RPMI8226 (cell line): ENCODE measurements at regions not wholly inside any gene's neighbourhood (a gene's known extent, or its start where the extent isn't known, plus 50 kb on each side); places are given as distances from the start of the nearest gene placed in this dataset.
"Not testable (repeated sequence)": the region's sequence is repeated elsewhere in the genome, so short reads cannot be mapped to it uniquely, and the experiment has no call there.

ENCODE experiments used
- DNase-seq: peaks from one replicate; pipeline ENCODE4 v3.0.0-alpha.2; 2015

GRCh38 chr9:1505489-1505888 lies 455.3 kb downstream of the DMRT2 start:
- no peak for DNase-seq

- DNase-seq = no peak
These were observed 460.6 kb downstream of the DMRT2 start for GRCh38 chr9:1510712-1511111.

DNA sequence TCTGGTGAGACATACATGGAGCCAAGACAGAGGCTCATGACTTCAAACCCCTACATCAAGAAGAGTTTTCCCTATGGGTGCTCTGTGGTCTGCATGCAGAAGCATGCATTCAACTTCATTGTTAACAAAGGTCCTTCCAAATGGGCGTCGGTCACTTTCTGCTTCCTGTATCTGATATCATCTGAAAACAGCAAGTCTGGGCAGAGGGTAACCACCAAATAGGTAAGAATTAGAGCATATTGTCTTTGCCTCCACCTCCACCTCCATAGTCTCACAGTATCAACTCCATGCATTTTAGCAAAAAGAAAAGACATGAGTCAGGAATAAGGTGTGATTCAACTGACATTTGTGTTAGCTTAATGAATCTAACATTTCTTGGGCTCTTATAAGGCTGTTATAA lies 462.9 kb downstream of the DMRT2 start:
- DNase-seq = no peak

DNA sequence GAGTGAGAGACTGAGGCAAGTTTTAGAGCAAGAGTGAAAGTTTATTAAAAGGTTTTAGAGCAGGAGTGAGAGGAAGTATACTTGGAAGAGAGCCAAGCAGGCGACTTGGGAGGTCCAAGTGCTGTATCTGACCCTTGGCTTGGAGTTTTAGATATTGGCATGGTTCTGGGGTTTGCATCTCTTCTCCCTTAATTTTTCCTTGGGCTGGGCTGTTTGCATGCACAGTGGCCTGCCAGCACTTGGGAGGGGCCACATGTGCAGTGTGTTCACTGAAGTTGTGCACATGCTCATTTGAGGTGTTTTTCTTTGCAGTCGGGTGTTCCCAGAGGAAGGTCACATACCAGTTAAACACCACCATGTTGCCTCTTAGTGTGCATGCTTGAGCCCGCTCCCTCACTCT lies 464.1 kb downstream of the DMRT2 start:
- DNase-seq = no peak

GRCh38 chr9:1514776-1515363 lies 464.7 kb downstream of the DMRT2 start:
- no peak for DNase-seq

DNA sequence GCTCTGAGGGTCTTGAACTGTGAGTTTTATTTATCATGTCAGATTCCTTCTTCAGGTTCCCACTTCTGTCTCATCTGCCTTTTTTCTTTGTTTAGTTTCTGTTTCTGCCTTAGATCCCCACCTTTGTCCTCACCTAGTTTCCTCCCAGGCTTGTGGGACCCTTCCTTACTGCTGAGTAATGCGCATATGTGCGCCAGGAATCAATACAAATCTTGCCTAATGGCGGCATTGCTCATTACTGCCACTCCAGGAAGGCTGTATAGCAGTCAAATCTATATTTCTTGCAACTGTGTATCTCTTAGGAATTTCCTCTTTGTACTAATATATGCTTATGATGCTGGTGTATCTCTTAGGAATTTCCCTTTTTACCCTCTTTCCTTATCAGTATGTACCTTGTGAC lies 465.4 kb downstream of the DMRT2 start:
- DNase-seq = no peak

- DNase-seq = no peak
These were observed 471.4 kb downstream of the DMRT2 start for GRCh38 chr9:1521547-1521946.

DNA sequence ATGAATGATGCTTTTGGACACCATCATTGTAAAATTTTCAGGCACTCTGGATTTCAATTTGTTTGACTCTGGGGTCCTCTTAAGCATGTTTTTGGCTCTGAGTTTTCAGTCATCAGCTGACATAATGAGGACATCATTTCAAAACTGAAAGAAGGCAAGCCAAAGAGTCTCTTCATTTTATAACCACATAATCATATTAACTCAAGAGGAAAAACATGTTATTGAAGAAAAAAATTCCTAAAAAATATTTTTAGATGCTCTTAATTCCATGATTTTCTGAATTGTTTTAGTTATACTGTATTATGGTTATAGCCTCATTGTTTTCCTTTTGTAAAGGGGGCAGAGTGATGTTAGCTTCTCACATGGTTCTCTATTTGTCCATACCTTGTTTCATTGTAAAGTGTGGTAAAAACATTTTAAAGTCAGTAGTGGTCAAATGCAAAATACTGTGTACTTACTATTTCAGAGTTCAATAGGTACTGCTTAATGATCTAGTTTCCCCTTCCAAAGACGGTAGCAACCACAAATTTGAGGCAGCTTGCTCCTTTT lies 472.1 kb downstream of the DMRT2 start:
- DNase-seq = no peak

GRCh38 chr9:1528456-1528855 lies 478.3 kb downstream of the DMRT2 start:
- no peak for DNase-seq

DNA sequence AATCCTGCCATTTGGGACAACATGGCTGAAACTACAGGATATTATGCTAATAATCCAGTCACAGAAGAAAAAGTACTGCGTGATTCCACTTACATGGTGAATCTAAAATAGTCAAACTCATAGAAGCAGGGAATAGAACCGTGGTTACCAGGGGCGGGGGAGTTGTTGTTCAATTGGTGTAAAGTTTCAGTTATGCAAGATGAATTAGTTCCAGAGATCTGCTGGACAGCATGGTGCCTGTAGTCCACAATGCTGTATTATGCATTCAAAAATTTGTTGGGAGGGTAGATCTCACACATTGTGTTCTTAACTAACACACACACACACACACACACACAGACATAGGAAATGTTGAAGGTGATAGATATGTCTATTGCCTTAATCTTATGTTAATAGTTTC lies 480.5 kb downstream of the DMRT2 start:
- DNase-seq = no peak

- no peak for DNase-seq
These were observed 481.3 kb downstream of the DMRT2 start for GRCh38 chr9:1531424-1531823.

GRCh38 chr9:1532171-1532570 lies 482.0 kb downstream of the DMRT2 start:
- no peak for DNase-seq

GRCh38 chr9:1535051-1535450 lies 480.1 kb upstream of the SMARCA2 start:
- no peak for DNase-seq

DNA sequence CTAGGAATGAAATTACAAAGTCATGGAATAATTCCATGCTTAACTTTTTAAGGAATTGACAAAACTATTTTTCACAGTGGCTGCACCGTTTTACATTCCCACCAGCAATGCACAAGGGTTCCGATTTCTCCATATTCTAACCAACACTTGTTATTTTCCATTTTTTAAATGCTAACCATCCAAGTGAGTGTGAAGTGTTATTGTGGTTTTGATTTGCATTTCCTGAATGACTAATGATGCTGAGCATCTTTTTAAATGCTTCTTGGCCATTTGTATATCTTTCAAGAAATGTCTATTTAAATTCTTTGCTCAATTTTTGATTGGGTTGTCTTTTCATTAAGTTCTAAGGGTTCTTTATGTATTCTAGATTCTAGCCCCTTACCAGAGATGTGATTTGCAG lies 479.5 kb upstream of the SMARCA2 start:
- no peak for DNase-seq

DNA sequence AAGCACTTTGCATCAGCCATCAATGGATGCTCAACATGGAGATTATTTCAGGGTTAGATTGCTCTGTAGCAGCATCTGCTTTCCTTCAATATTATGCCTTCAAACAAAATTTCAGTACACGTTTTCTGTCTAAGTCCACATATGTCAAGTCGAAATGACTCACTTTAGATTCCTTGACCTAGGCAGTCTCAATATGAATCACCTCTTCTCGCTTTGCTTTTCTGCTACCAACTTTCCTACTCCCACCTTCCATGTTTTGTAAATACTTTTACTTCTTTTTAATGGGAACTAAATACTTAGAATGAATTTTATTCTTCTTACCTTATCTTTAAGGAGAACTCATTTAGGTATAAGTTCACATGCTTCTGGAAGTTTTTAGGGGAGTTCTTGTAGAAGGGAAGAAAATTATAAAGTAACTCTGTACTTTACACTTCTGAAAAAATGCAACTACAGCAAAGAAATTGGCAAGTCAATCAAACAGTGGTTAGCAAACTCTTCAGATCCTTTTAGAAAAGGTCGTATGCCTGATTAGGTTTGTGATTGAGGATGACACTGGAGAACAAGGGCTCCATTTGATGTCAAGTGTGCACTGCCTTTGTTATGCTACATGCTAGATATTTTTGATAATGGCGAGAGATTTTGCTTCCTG lies 478.5 kb upstream of the SMARCA2 start:
- no peak for DNase-seq

GRCh38 chr9:1538301-1538700 lies 476.8 kb upstream of the SMARCA2 start:
- no peak for DNase-seq

DNA sequence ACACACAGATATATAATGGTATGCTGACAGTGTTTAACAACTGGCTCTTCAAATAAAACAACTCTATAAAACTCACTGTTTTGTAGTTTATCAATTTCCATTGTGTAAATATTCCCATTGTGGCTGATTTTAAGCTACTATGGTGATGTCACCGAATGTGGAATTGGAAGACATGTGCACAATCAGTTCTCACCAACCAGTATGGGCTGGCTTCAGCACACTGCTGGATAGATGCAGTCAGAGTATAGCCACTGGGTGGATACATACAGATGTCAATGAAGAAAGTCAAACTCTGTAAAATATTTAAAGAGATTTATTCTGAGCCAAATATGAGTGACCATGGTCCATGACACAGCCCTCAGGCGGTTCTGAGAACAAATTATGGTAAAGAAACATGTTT lies 475.9 kb upstream of the SMARCA2 start:
- DNase-seq = no peak

GRCh38 chr9:1550636-1551035 lies 464.5 kb upstream of the SMARCA2 start:
- no peak for DNase-seq

GRCh38 chr9:1554081-1555035 lies 460.8 kb upstream of the SMARCA2 start:
- no peak for DNase-seq

DNA sequence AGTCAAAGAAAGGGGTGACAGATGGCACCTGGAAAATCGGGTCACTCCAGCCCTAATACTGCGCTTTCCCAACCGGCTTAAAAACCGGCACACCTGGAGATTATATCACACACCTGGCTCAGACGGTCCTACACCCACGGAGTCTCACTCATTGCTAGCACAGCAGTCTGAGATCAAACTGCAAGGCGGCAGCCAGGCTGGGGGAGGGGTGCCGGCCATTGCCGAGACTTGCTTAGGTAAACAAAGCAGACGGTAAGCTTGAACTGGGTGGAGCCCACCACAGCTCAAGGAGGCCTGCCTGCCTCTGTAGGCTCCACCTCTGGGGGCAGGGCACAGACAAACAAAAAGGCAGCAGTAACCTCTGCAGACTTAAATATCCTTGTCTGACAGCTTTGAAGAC lies 456.5 kb upstream of the SMARCA2 start:
- not testable (repeated sequence) for DNase-seq

DNA sequence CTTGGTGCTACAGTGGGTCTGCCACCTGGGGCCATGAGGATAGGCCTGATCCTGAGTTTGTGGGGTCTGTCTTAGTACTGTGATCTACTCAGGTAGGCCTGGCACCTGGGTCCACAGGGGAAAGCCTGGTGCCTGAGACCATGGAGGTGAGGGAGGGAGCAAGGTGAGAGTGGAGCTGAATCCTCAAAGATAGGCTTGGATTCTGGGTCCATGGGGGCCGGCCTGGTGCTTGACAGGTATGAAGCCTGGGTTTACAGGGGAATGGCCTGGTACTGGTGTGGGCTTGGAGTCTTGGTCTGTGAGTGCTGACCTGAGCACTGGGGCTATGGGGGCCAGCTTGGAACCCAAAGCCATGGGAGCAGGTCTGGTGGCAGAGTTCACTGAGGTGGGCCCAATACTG lies 439.2 kb upstream of the SMARCA2 start:
- DNase-seq = no peak

- no peak for DNase-seq
These were observed 434.9 kb upstream of the SMARCA2 start for GRCh38 chr9:1580215-1580614.

DNA sequence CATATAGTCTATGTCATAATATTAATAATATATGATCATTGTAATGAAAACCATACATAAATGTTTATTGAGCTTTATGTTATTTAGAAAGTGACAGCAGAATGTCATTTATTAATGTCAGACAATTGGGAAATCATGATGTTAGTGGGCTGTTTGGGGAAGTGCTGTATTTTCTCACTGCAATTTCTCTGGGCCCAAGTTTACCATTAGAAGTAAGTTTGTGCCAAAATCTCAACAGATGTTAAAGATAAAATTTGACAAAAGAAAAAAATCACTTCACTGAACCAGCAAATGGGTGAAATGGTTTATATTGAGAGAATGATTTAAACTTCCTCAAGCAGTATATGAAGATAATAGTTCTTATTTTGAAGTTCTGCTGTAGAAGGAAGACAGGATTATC lies 433.2 kb upstream of the SMARCA2 start:
- no peak for DNase-seq

DNA sequence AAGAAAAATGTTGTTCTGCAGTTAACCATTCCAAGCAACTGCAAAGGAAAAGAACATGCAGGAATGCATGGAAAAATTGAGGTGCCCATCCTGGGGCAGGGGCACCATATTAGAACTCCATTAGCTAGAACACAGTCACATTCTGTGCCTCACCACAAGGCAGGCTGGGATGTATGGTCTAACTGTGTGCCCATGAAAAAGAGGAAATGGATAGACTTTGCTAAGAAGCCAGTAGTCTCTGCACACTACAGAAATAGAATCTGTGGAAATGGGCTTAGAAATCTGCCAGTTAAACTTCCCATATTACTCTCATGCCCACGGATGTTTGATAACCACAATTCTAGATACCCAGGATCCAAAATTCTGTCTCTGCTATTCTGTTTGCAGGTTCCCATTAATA lies 423.8 kb upstream of the SMARCA2 start:
- no peak for DNase-seq
